ENCODE measurements at regions not wholly inside any gene's neighbourhood (a gene's known extent, or its start where the extent isn't known, plus 50 kb on each side); places are given as distances from the start of the nearest gene placed in this dataset.

DNA sequence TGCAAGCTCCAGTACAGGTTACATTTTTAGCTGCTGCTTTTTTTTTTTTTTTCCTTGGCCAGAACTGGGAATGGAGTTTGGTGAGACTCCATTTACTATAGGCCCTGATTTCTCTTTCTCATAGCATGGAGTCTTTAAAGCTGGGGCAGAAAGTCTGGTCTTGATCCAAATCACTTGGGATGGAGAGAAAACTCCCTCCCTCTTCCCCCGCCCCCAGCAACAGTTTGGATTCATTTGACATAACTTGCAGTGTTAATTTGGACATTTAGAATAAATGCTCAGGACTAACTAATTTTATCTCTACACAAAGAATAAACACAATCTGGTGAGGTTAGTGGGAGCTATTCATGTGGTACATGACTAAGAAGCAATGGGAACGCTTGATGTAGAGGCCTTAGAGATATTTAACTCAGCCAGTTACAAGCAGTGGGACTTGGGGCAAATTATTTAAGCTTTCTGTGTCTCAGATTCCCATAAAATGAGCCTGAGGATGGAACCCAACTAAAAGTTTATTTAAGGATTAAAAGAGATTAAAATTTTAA lies 107.3 kb upstream of the ARHGAP5 start:
- H3K4me3 ChIP-seq (ENCODE audit: insufficient read depth, low read length, poor library complexity, severe bottlenecking): no peak overlapping the region
- no peak for TF ChIP-seq EZH2phosphoT487 (conservative IDR thresholded peaks at IDR 0.05; ENCODE audit: low read length)
- TF ChIP-seq, protein P1, sequence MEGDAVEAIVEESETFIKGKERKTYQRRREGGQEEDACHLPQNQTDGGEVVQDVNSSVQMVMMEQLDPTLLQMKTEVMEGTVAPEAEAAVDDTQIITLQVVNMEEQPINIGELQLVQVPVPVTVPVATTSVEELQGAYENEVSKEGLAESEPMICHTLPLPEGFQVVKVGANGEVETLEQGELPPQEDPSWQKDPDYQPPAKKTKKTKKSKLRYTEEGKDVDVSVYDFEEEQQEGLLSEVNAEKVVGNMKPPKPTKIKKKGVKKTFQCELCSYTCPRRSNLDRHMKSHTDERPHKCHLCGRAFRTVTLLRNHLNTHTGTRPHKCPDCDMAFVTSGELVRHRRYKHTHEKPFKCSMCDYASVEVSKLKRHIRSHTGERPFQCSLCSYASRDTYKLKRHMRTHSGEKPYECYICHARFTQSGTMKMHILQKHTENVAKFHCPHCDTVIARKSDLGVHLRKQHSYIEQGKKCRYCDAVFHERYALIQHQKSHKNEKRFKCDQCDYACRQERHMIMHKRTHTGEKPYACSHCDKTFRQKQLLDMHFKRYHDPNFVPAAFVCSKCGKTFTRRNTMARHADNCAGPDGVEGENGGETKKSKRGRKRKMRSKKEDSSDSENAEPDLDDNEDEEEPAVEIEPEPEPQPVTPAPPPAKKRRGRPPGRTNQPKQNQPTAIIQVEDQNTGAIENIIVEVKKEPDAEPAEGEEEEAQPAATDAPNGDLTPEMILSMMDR (IDR thresholded peaks at IDR 0.05; ENCODE audit: insufficient read depth, low read length, poor library complexity, severe bottlenecking): no peak
- H2AFZ ChIP-seq (ENCODE audit: low read depth, low read length, severe bottlenecking): no peak overlapping the region
- H3K36me3 ChIP-seq (ENCODE audit: low read length): no peaks in the 10 kb centered on the region
- no peaks in the 10 kb centered on the region for H3K79me2 ChIP-seq (ENCODE audit: insufficient read depth, low read length)
- peaks cover 10% of the 10 kb centered on the region; the same call in 1 of the 2 replicates for H3K9me3 ChIP-seq (ENCODE audit: insufficient read depth, low read length)
- H3K27ac ChIP-seq (ENCODE audit: low read depth, low read length): no peak overlapping the region
- no peaks in the 10 kb centered on the region for H3K27me3 ChIP-seq (ENCODE audit: low read length)
- H4K20me1 ChIP-seq (ENCODE audit: low read depth, low read length): no peaks in the 10 kb centered on the region
- no peak overlapping the region for H3K4me2 ChIP-seq (ENCODE audit: low read depth, low read length, poor library complexity, severe bottlenecking)
- H3F3A ChIP-seq (ENCODE audit: insufficient read depth): no peaks in the 10 kb centered on the region
- no peak overlapping the region for H3K9ac ChIP-seq (ENCODE audit: low read length)
- no peaks in the 10 kb centered on the region for H3K9me2 ChIP-seq (replicated peaks; ENCODE audit: insufficient read depth, low read length)

DNA sequence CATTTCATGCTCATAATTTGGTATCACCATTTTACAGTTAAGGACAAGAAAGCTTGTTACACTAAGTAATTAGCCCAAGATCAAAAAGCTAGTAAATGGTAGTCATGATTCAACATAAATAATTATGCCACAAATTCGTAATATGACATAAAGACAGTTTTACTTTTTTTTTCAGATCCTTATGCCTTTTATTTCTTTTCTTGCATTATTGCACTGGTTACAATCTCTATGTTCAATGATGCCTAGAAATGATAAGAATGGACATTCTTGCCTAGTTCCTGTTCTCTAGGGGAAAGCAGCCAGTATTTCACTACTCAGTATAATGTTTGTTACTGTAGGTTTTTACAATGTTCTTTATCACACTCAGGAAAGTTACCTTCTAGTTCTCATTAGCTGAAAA lies 106.4 kb upstream of the ARHGAP5 start:
- Histone ChIP-seq H3K27me3 (ENCODE audit: low read length) (no peaks in the 10 kb centered on the region), H3K9me2 (replicated peaks; ENCODE audit: insufficient read depth, low read length) (no peaks in the 10 kb centered on the region), H3K27ac (ENCODE audit: low read depth, low read length) (no peak overlapping the region), H3K9ac (ENCODE audit: low read length) (no peak overlapping the region), H3K4me3 (ENCODE audit: insufficient read depth, low read length, poor library complexity, severe bottlenecking) (no peak overlapping the region), H3K79me2 (ENCODE audit: insufficient read depth, low read length) (no peaks in the 10 kb centered on the region), H3K4me2 (ENCODE audit: low read depth, low read length, poor library complexity, severe bottlenecking) (no peak overlapping the region), H3F3A (ENCODE audit: insufficient read depth) (no peaks in the 10 kb centered on the region), H3K36me3 (ENCODE audit: low read length) (no peaks in the 10 kb centered on the region), H2AFZ (ENCODE audit: low read depth, low read length, severe bottlenecking) (no peak overlapping the region), H4K20me1 (ENCODE audit: low read depth, low read length) (no peaks in the 10 kb centered on the region), H3K9me3 (ENCODE audit: insufficient read depth, low read length) (peaks cover 11% of the 10 kb centered on the region; the same call in 1 of the 2 replicates)
- TF ChIP-seq, protein P1 (IDR thresholded peaks at IDR 0.05; ENCODE audit: insufficient read depth, low read length, poor library complexity, severe bottlenecking): no peak
- TF ChIP-seq EZH2phosphoT487 (conservative IDR thresholded peaks at IDR 0.05; ENCODE audit: low read length): no peak

- Histone ChIP-seq H3K27me3 (ENCODE audit: low read length) (no peaks in the 10 kb centered on the region), H3K9me2 (replicated peaks; ENCODE audit: insufficient read depth, low read length) (no peaks in the 10 kb centered on the region), H3K9me3 (ENCODE audit: insufficient read depth, low read length) (peaks cover 11% of the 10 kb centered on the region; the same call in 1 of the 2 replicates), H3F3A (ENCODE audit: insufficient read depth) (no peaks in the 10 kb centered on the region), H3K27ac (ENCODE audit: low read depth, low read length) (no peak overlapping the region), H3K4me3 (ENCODE audit: insufficient read depth, low read length, poor library complexity, severe bottlenecking) (no peak overlapping the region), H3K79me2 (ENCODE audit: insufficient read depth, low read length) (no peaks in the 10 kb centered on the region), H3K4me2 (ENCODE audit: low read depth, low read length, poor library complexity, severe bottlenecking) (no peak overlapping the region), H3K36me3 (ENCODE audit: low read length) (no peaks in the 10 kb centered on the region), H4K20me1 (ENCODE audit: low read depth, low read length) (no peaks in the 10 kb centered on the region), H2AFZ (ENCODE audit: low read depth, low read length, severe bottlenecking) (no peak overlapping the region), H3K9ac (ENCODE audit: low read length) (no peak overlapping the region)
- TF ChIP-seq, protein P1 (IDR thresholded peaks at IDR 0.05; ENCODE audit: insufficient read depth, low read length, poor library complexity, severe bottlenecking): no peak
- TF ChIP-seq EZH2phosphoT487 (conservative IDR thresholded peaks at IDR 0.05; ENCODE audit: low read length): no peak
These were observed 105.5 kb upstream of the ARHGAP5 start for GRCh38 chr14:31971612-31972011.

Measured in SU-DHL-6 (cell line).